SW 1271 (cell line): ENCODE measurements at regions not wholly inside any gene's neighbourhood (a gene's known extent, or its start where the extent isn't known, plus 50 kb on each side); places are given as distances from the start of the nearest gene placed in this dataset.

Experiments used
- DNase-seq, 2 experiments: peaks; one replicate each; lab custom pipeline; 2025; lab: John Stamatoyannopoulos, UW

- no peak for DNase-seq
These were observed 799.5 kb downstream of the QKI start for GRCh38 chr6:164214066-164214465.

GRCh38 chr6:164211254-164211653 is 796.7 kb downstream of the QKI start:
- DNase-seq, result no peak

- DNase-seq, result no peak
These were observed 796.3 kb downstream of the QKI start for GRCh38 chr6:164210783-164211182.

- no peak for DNase-seq
These were observed 795.8 kb downstream of the QKI start for GRCh38 chr6:164210323-164210722.

- no peak for DNase-seq
These were observed 793.9 kb downstream of the QKI start for GRCh38 chr6:164208371-164208770.

- no peak for DNase-seq
These were observed 792.4 kb downstream of the QKI start for GRCh38 chr6:164206807-164207423.

- DNase-seq, result no peak
These were observed 785.6 kb downstream of the QKI start for GRCh38 chr6:164200071-164200470.

GRCh38 chr6:164195942-164196281 is 781.4 kb downstream of the QKI start:
- no peak for DNase-seq

- no peak for DNase-seq
These were observed 780.9 kb downstream of the QKI start for GRCh38 chr6:164195278-164195941.

- no peak for DNase-seq
These were observed 774.3 kb downstream of the QKI start for GRCh38 chr6:164188861-164189260.

GRCh38 chr6:164185471-164185871 is 771.0 kb downstream of the QKI start:
- no peak for DNase-seq

- DNase-seq, result no peak
These were observed 769.9 kb downstream of the QKI start for GRCh38 chr6:164184410-164184809.

GRCh38 chr6:164183556-164184123 is 769.1 kb downstream of the QKI start:
- no peak for DNase-seq

- DNase-seq, result no peak
These were observed 764.3 kb downstream of the QKI start for GRCh38 chr6:164178679-164179332.

GRCh38 chr6:164169355-164169754 is 754.8 kb downstream of the QKI start:
- DNase-seq, result no peak

GRCh38 chr6:164168595-164168994 is 754.1 kb downstream of the QKI start:
- DNase-seq, result no peak

GRCh38 chr6:164167873-164168405 is 753.4 kb downstream of the QKI start:
- no peak for DNase-seq

GRCh38 chr6:164166996-164167395 is 752.5 kb downstream of the QKI start:
- DNase-seq, result no peak

GRCh38 chr6:164166515-164166914 is 752.0 kb downstream of the QKI start:
- no peak for DNase-seq

GRCh38 chr6:164164876-164165275 is 750.4 kb downstream of the QKI start:
- no peak for DNase-seq

GRCh38 chr6:164163239-164163638 is 748.7 kb downstream of the QKI start:
- no peak for DNase-seq

GRCh38 chr6:164159061-164159460 is 744.5 kb downstream of the QKI start:
- no peak for DNase-seq

GRCh38 chr6:164154588-164154987 is 740.1 kb downstream of the QKI start:
- no peak for DNase-seq
